ENCODE measurements at regions not wholly inside any gene's neighbourhood (a gene's known extent, or its start where the extent isn't known, plus 50 kb on each side); places are given as distances from the start of the nearest gene placed in this dataset.

- H3K9me3 Mint-ChIP-seq: no peaks in the 10 kb centered on the region
- POLR2A ChIA-PET: no interaction called here
- no peaks in the 10 kb centered on the region for H3K36me3 Mint-ChIP-seq
- H3K4me3 Mint-ChIP-seq: no peak overlapping the region
- no peaks in the 10 kb centered on the region for H3K4me1 Mint-ChIP-seq
- ATAC-seq (ENCODE audit: low read depth): no peak
- no peak overlapping the region for H3K27ac Mint-ChIP-seq
- H3K27me3 Mint-ChIP-seq: no peaks in the 10 kb centered on the region
- no peak for DNase-seq
These were observed 190.8 kb downstream of the TEX29 start for GRCh38 chr13:111511219-111511732.

DNA sequence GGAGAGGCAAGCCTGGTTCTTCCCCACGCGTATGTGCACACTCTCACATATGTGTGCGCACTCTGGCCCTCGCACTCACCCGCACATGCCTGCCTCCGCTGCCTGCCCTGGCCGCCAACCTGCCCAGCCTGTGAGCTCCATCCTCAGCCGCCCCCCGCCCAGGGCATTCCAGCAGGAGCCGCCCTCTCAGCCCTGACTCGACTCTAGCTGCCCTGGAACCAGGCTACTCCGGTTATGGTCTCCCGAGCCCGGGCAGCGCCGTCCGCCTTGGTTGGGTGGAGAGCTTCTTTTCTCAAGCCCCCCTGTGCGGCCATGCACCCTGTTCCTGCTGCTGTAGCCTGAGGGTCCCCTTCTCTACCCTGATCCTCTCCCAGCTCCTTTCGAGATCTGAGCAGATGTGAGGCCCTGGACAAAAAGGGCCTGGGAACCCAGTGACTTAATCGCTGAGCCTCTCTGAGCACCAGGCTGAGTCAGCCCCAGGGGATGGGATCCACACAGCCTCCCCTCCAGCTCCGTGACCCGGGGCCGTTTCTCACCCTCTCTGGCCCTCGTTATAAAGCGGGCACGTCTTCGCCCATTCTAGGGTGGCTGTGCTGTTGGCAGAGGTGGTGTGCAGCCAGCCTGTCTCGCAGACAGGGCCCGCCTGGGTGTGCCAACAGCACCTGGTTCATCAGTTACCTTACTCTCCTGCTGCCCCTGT is 191.5 kb downstream of the TEX29 start:
- Mint-ChIP-seq H3K9me3 (no peaks in the 10 kb centered on the region), H3K27me3 (no peaks in the 10 kb centered on the region), H3K4me1 (no peaks in the 10 kb centered on the region), H3K27ac (no peak overlapping the region), H3K4me3 (no peak overlapping the region), H3K36me3 (no peaks in the 10 kb centered on the region)
- POLR2A ChIA-PET: no interaction called here
- ATAC-seq (ENCODE audit: low read depth): no peak
- no peak for DNase-seq

GRCh38 chr13:111512707-111513106 is 192.3 kb downstream of the TEX29 start:
- POLR2A ChIA-PET: no interaction called here
- ATAC-seq (ENCODE audit: low read depth) (no peak), DNase-seq (no peak)
- H3K27ac Mint-ChIP-seq: no peak overlapping the region
- no peaks in the 10 kb centered on the region for H3K9me3 Mint-ChIP-seq
- H3K27me3 Mint-ChIP-seq: no peaks in the 10 kb centered on the region
- no peak overlapping the region for H3K4me3 Mint-ChIP-seq
- H3K36me3 Mint-ChIP-seq: no peaks in the 10 kb centered on the region
- H3K4me1 Mint-ChIP-seq: no peaks in the 10 kb centered on the region

GRCh38 chr13:111513766-111514609 is 193.5 kb downstream of the TEX29 start:
- POLR2A ChIA-PET: no interaction called here
- DNase-seq: no peak
- no peak overlapping the region for H3K27ac Mint-ChIP-seq
- H3K4me3 Mint-ChIP-seq: no peak overlapping the region
- H3K9me3 Mint-ChIP-seq: no peaks in the 10 kb centered on the region
- H3K27me3 Mint-ChIP-seq: no peaks in the 10 kb centered on the region
- no peaks in the 10 kb centered on the region for H3K36me3 Mint-ChIP-seq
- ATAC-seq (ENCODE audit: low read depth): no peak
- no peaks in the 10 kb centered on the region for H3K4me1 Mint-ChIP-seq

GRCh38 chr13:111514610-111515306 is 194.3 kb downstream of the TEX29 start:
- no peak for ATAC-seq (ENCODE audit: low read depth)
- H3K4me3 Mint-ChIP-seq: no peak overlapping the region
- no peak overlapping the region for H3K27ac Mint-ChIP-seq
- H3K4me1 Mint-ChIP-seq: no peaks in the 10 kb centered on the region
- POLR2A ChIA-PET: no interaction called here
- H3K36me3 Mint-ChIP-seq: no peaks in the 10 kb centered on the region
- H3K9me3 Mint-ChIP-seq: no peaks in the 10 kb centered on the region
- H3K27me3 Mint-ChIP-seq: no peaks in the 10 kb centered on the region
- DNase-seq: no peak

DNA sequence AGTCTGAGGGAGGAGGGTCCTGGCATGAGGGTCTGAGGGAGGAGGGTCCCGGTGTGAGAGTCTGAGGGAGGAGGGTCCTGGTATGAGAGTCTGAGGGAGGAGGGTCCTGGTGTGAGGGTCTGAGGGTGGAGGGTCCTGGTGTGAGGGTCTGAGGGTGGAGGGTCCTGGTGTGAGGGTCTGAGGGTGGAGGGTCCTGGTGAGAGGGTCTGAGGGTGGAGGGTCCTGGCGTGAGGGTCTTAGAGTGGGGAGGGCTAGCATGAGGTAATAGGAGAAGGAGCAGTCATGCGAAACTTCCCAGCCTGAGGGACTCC is 194.8 kb downstream of the TEX29 start:
- Mint-ChIP-seq H3K36me3 (no peaks in the 10 kb centered on the region), H3K9me3 (no peaks in the 10 kb centered on the region), H3K4me1 (no peaks in the 10 kb centered on the region), H3K27ac (no peak overlapping the region), H3K27me3 (no peaks in the 10 kb centered on the region), H3K4me3 (no peak overlapping the region)
- POLR2A ChIA-PET: no interaction called here
- no peak for DNase-seq
- ATAC-seq (ENCODE audit: low read depth): no peak

GRCh38 chr13:111515635-111516034 is 195.2 kb downstream of the TEX29 start:
- H3K9me3 Mint-ChIP-seq: no peaks in the 10 kb centered on the region
- POLR2A ChIA-PET: no interaction called here
- no peaks in the 10 kb centered on the region for H3K27me3 Mint-ChIP-seq
- H3K36me3 Mint-ChIP-seq: no peaks in the 10 kb centered on the region
- no peaks in the 10 kb centered on the region for H3K4me1 Mint-ChIP-seq
- DNase-seq (no peak), ATAC-seq (ENCODE audit: low read depth) (no peak)
- no peak overlapping the region for H3K4me3 Mint-ChIP-seq
- H3K27ac Mint-ChIP-seq: no peak overlapping the region

GRCh38 chr13:111516712-111517640 is 196.5 kb downstream of the TEX29 start:
- no peak for ATAC-seq (ENCODE audit: low read depth)

GRCh38 chr13:111517641-111518010 is 197.2 kb downstream of the TEX29 start:
- no peaks in the 10 kb centered on the region for H3K4me1 Mint-ChIP-seq
- peaks cover 3% of the 10 kb centered on the region for H3K27me3 Mint-ChIP-seq
- ATAC-seq (ENCODE audit: low read depth) (no peak), DNase-seq (no peak)
- no peaks in the 10 kb centered on the region for H3K9me3 Mint-ChIP-seq
- no peaks in the 10 kb centered on the region for H3K36me3 Mint-ChIP-seq
- no peak overlapping the region for H3K4me3 Mint-ChIP-seq
- POLR2A ChIA-PET: no interaction called here
- H3K27ac Mint-ChIP-seq: no peak overlapping the region

More at GRCh38 chr13:111516712-111517640, 196.5 kb downstream of the TEX29 start:
- no peak overlapping the region for H3K4me3 Mint-ChIP-seq
- DNase-seq: no peak
- POLR2A ChIA-PET: no interaction called here
- peaks cover 3% of the 10 kb centered on the region for H3K27me3 Mint-ChIP-seq
- no peaks in the 10 kb centered on the region for H3K36me3 Mint-ChIP-seq
- H3K27ac Mint-ChIP-seq: no peak overlapping the region
- no peaks in the 10 kb centered on the region for H3K4me1 Mint-ChIP-seq
- H3K9me3 Mint-ChIP-seq: no peaks in the 10 kb centered on the region

DNA sequence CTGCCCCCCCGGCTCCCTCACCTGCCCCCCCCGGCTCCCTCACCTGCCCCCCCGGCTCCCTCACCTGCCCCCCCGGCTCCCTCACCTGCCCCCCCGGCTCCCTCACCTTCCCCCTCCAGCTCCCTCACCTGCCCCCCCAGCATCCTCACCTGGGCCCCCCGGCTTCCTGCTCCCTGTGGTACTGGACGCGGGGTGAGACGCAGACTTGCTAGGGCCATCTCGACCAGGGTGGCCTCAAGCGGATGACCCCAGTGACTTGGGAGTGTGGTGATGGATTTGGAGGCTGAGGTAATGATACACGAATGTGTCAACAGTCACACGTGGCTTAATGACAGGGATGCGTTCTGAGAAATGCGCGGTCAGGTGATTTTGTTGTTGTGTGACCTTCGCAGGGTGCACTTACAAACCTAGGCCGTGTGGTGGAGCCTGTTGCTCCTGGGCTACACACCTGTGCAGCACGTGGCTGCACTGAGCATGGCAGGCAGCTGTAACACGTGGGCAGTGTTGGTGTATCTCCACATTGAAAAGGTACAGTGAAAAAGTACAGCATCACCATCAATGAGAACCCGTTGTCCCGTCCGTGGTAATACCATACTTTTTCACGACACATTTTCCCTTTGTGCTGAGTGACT is 197.8 kb downstream of the TEX29 start:
- POLR2A ChIA-PET: no interaction called here
- no peaks in the 10 kb centered on the region for H3K9me3 Mint-ChIP-seq
- no peak overlapping the region for H3K27ac Mint-ChIP-seq
- ATAC-seq (ENCODE audit: low read depth) (no peak), DNase-seq (no peak)
- H3K36me3 Mint-ChIP-seq: no peaks in the 10 kb centered on the region
- H3K4me1 Mint-ChIP-seq: no peaks in the 10 kb centered on the region
- H3K4me3 Mint-ChIP-seq: no peak overlapping the region
- peaks cover 3% of the 10 kb centered on the region for H3K27me3 Mint-ChIP-seq

GRCh38 chr13:111519041-111519440 is 198.6 kb downstream of the TEX29 start:
- Mint-ChIP-seq H3K4me1 (no peaks in the 10 kb centered on the region), H3K4me3 (no peak overlapping the region), H3K9me3 (no peaks in the 10 kb centered on the region), H3K36me3 (no peaks in the 10 kb centered on the region), H3K27ac (no peak overlapping the region), H3K27me3 (peaks cover 3% of the 10 kb centered on the region)
- ATAC-seq (ENCODE audit: low read depth) (no peak), DNase-seq (no peak)
- POLR2A ChIA-PET: no interaction called here

- H3K9me3 Mint-ChIP-seq: no peaks in the 10 kb centered on the region
- POLR2A ChIA-PET: no interaction called here
These were observed 199.2 kb downstream of the TEX29 start for GRCh38 chr13:111519490-111520170.

More at GRCh38 chr13:111519490-111520170, 199.2 kb downstream of the TEX29 start:
- DNase-seq (no peak), ATAC-seq (ENCODE audit: low read depth) (no peak)
- H3K27me3 Mint-ChIP-seq: peaks cover 3% of the 10 kb centered on the region
- H3K4me1 Mint-ChIP-seq: no peaks in the 10 kb centered on the region
- no peak overlapping the region for H3K4me3 Mint-ChIP-seq
- no peaks in the 10 kb centered on the region for H3K36me3 Mint-ChIP-seq
- H3K27ac Mint-ChIP-seq: no peak overlapping the region
